HEK293 (cell line): ENCODE measurements at regions not wholly inside any gene's neighbourhood (a gene's known extent, or its start where the extent isn't known, plus 50 kb on each side); places are given as distances from the start of the nearest gene placed in this dataset.

Source experiments
- CTCF ChIP-seq: fragments of 450-650 bp; formaldehyde crosslinking; IDR thresholded peaks from 2 replicates; pipeline ENCODE4 v1.5.1; 2016; ENCODE audit warnings: missing biosample characterization, missing genetic modification characterization
- PRDM1 ChIP-seq: fragments of 450-650 bp; formaldehyde crosslinking; IDR thresholded peaks from 2 replicates; pipeline ENCODE4; 2016; ENCODE audit warnings: missing biosample characterization, missing genetic modification characterization
- ZBTB44 ChIP-seq: fragments of 450-650 bp; IDR thresholded peaks from 2 replicates; pipeline ENCODE4 v1.5.1; 2018; ENCODE audit warnings: missing biosample characterization, mild to moderate bottlenecking, missing genetic modification characterization
- ZNF449 ChIP-seq: fragments of 450-650 bp; formaldehyde crosslinking; IDR thresholded peaks from 2 replicates; pipeline ENCODE4 v1.5.1; 2017; ENCODE audit warnings: missing biosample characterization, mild to moderate bottlenecking, missing genetic modification characterization, moderate library complexity
- ZSCAN18 ChIP-seq: fragments of 450-650 bp; formaldehyde crosslinking; IDR thresholded peaks from 2 replicates; pipeline ENCODE4 v1.5.1; 2016; ENCODE audit warnings: missing biosample characterization, missing genetic modification characterization

- TF ChIP-seq ZBTB44 (tag by site-specific recombination) (no peak), CTCF (tag by site-specific recombination) (no peak), ZNF449 (tag by site-specific recombination) (no peak), ZSCAN18 (tag by site-specific recombination) (no peak), PRDM1 (no peak)
Measured at GRCh38 chr1:88145752-88146151, 538.3 kb upstream of the PKN2 start.
